Activated CD8-positive, alpha-beta T cell treated with anti-CD3 and anti-CD28 coated beads for 36 hours (primary cell): ENCODE measurements at regions not wholly inside any gene's neighbourhood (a gene's known extent, or its start where the extent isn't known, plus 50 kb on each side); places are given as distances from the start of the nearest gene placed in this dataset.

Experiments
- ATAC-seq: fragments of 200-7000 bp; cut with Tn5 transposase; one replicate; pipeline ENCODE4 v1.10.0; 2021; ENCODE audit warnings: mild to moderate bottlenecking, moderate library complexity
- CTCF ChIA-PET: fragments of 350-600 bp; sonication (Branson Sonifier 250); formaldehyde crosslinking; loops from one replicate; lab custom pipeline; 2021; ENCODE audit warnings: antibody characterized with exemption; lab: Charles Lee
- POLR2A ChIA-PET: fragments of 350-600 bp; sonication (Branson Sonifier 250); formaldehyde crosslinking; loops from one replicate; lab custom pipeline; 2021; ENCODE audit warnings: antibody characterized with exemption; lab: Charles Lee
- DNase-seq: peaks from one replicate; pipeline ENCODE4 v3.0.0-alpha.2; 2020
- H3K27ac Mint-ChIP-seq: one replicate; pipeline ENCODE4 v1.8.0; 2021; ENCODE audit warnings: mild to moderate bottlenecking, mixed read lengths
- H3K27me3 Mint-ChIP-seq: one replicate; pipeline ENCODE4 v1.8.0; 2021; ENCODE audit warnings: mixed read lengths
- H3K36me3 Mint-ChIP-seq: one replicate; pipeline ENCODE4 v1.8.0; 2021; ENCODE audit warnings: low read depth, mixed read lengths
- H3K4me1 Mint-ChIP-seq: one replicate; pipeline ENCODE4 v1.8.0; 2021; ENCODE audit warnings: low read depth, mixed read lengths
- H3K4me3 Mint-ChIP-seq: one replicate; pipeline ENCODE4 v1.8.0; 2021; ENCODE audit warnings: mild to moderate bottlenecking, moderate library complexity, mixed read lengths
- H3K9me3 Mint-ChIP-seq: one replicate; pipeline ENCODE4 v1.8.0; 2021; ENCODE audit warnings: mixed read lengths
- CTCF ChIP-seq: fragments of 200-600 bp; IDR thresholded peaks from one replicate; pipeline ENCODE4 v1.8.0; 2022; ENCODE audit warnings: antibody characterized with exemption, mild to moderate bottlenecking
- intact Hi-C: fragments of 100-400 bp; cut with micrococcal nuclease; formaldehyde crosslinking; loops from one replicate; pipeline ENCODE4 v1.10.0; 2022

GRCh38 chr14:46008348-46008747, 643.2 kb downstream of the RPL10L start:
- Mint-ChIP-seq H3K36me3 (no peaks in the 10 kb centered on the region), H3K27me3 (no peaks in the 10 kb centered on the region), H3K27ac (no peak overlapping the region), H3K4me3 (no peak overlapping the region), H3K9me3 (peaks cover 8% of the 10 kb centered on the region), H3K4me1 (no peaks in the 10 kb centered on the region)
- CTCF ChIA-PET, result interaction anchor here (1.1 kb wide), 1 partner anchor 17 kb away, joined by 3 read pairs; no protein-coding TSS in a partner anchor
- intact Hi-C loops, result no loop called here
- POLR2A ChIA-PET, result no interaction called here
- no peak for TF ChIP-seq CTCF
- no peak for DNase-seq
- ATAC-seq, result no peak

- Mint-ChIP-seq H3K36me3 (no peaks in the 10 kb centered on the region), H3K27me3 (no peaks in the 10 kb centered on the region), H3K4me3 (no peak overlapping the region), H3K9me3 (peaks cover 6% of the 10 kb centered on the region), H3K4me1 (no peaks in the 10 kb centered on the region), H3K27ac (no peak overlapping the region)
- intact Hi-C loops, result no loop called here
- no peak for ATAC-seq
- ChIA-PET POLR2A (no interaction called here), CTCF (no interaction called here)
- no peak for TF ChIP-seq CTCF
- DNase-seq, result no peak
Measured at GRCh38 chr14:45998554-45998953, 653.0 kb downstream of the RPL10L start.

DNA sequence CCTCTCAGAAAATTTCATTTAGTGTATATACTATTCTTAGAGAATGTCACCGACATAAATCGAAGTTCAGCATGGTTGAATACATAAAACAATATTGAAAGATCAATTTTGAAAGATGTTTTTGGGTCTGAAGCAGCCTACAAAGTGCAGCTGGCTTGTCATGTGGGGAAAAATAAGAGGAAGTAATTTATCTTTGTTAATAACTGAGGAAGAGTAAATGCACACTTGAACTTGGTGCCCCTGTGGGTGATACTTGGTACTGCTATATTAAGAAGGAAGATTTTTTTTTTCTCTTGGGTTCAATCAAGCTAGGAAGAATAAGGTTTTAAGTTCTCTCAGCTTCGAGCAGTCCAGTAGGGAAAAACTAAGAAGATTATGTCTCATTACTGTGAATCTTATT, 661.3 kb downstream of the RPL10L start:
- ChIA-PET CTCF (no interaction called here), POLR2A (no interaction called here)

DNA sequence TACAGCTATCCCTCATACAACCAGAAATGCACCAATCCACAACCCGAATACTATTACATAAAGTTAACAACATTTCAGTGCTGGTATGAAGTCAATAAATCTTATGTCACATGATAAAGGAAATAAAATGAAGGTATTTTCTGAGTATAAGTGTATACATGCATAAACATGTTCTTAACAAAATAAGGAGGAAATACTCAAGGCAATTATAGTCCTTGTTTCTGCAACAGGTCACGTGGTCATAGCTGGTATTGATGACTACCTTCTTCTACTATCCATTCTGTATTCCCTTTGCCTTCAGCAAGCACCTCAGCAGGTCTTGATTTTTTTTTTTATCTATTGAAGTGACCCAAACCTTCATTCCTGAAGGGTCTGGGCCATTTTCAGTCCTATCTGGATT, 675.6 kb downstream of the RPL10L start:
- Mint-ChIP-seq H3K4me3 (no peak overlapping the region), H3K4me1 (no peaks in the 10 kb centered on the region), H3K27ac (no peak overlapping the region), H3K9me3 (peaks cover 3% of the 10 kb centered on the region), H3K27me3 (no peaks in the 10 kb centered on the region), H3K36me3 (no peaks in the 10 kb centered on the region)
- intact Hi-C loops, result no loop called here
- no peak for ATAC-seq
- POLR2A ChIA-PET, result no interaction called here
- TF ChIP-seq CTCF, result no peak
- no peak for DNase-seq
- CTCF ChIA-PET, result no interaction called here

More for the DNA sequence above, 661.3 kb downstream of the RPL10L start:
- TF ChIP-seq CTCF, result peak; percentile 39
- Mint-ChIP-seq H3K9me3 (peaks cover 3% of the 10 kb centered on the region), H3K4me3 (no peak overlapping the region), H3K27me3 (no peaks in the 10 kb centered on the region), H3K4me1 (no peaks in the 10 kb centered on the region), H3K27ac (no peak overlapping the region), H3K36me3 (no peaks in the 10 kb centered on the region)
- ATAC-seq (no peak), DNase-seq (no peak)
- intact Hi-C loops, result no loop called here

- no peak for TF ChIP-seq CTCF
- Mint-ChIP-seq H3K4me1 (no peaks in the 10 kb centered on the region), H3K36me3 (no peaks in the 10 kb centered on the region), H3K9me3 (peaks cover 7% of the 10 kb centered on the region), H3K27me3 (no peaks in the 10 kb centered on the region), H3K4me3 (no peak overlapping the region), H3K27ac (no peak overlapping the region)
- DNase-seq (no peak), ATAC-seq (no peak)
- POLR2A ChIA-PET, result no interaction called here
- intact Hi-C loops, result no loop called here
- CTCF ChIA-PET, result no interaction called here
Measured at GRCh38 chr14:45972416-45972815, 679.2 kb downstream of the RPL10L start.
